GM18499 (cell line): ENCODE measurements at regions not wholly inside any gene's neighbourhood (a gene's known extent, or its start where the extent isn't known, plus 50 kb on each side); places are given as distances from the start of the nearest gene placed in this dataset.
"Not testable (repeated sequence)": the region's sequence is repeated elsewhere in the genome, so short reads cannot be mapped to it uniquely, and the experiment has no call there.

Experiments
- ATAC-seq: cut with Tn5 transposase; IDR thresholded peaks from one replicate; pipeline ENCODE4 v1.9.1; 2021; ENCODE audit warnings: moderate number of reproducible peaks; ENCODE audit not compliant: insufficient read depth, unreplicated experiment

DNA sequence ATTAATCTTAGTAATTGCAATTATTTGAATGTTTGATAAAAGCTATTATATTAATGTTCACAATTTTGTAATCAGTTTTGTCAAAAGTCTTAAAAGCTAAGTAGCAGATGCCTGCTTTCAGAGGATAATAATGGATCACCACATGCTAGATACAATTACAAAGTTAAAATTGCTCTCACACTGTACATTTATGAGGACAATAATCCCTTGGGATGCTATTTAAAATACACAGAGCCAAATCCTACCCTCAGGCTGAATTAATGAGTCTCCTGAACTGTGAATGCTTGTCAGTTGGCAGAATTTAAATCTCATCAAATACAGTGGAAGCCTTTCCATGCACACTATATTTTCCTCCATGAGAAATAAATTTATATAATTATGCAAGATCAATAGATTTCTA lies 153.3 kb upstream of the SYNCRIP start:
- ATAC-seq, result no peak

DNA sequence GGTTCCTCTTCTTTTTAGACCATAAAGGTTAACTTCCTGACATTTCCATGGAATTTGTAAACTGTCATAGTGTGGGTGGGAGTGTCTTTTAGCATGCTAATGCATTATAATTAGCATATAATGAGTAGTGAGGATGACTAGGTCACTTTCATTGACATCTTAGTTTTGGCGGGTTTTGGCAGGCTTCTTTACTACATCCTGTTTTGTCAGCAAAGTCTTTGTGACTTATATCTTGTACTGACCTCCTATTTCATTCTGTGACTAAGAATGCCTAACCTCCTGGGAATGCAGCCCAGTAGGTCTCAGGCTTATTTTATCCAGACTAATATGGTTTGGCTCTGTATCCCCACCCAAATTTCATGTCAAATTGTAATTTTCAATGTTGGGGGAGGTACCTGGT lies 149.6 kb upstream of the SYNCRIP start:
- ATAC-seq, result no peak

DNA sequence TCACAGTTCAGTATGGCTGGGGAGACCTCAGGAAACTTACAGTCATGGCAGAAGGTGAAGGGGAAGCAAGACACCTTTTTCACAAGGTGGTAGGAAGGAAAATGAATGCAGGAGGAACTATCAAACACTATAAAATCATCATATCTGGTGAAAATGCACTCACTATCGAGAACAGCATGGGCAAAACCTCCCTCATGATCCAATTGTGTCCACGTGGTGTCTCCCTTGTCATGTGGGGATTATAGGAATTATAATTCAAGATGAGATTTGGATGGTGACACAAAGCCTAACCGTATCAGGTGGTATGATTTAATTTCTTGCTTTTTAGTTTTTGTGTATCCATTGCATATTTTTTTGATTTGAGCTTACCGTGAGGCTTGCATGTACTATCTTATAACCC lies 133.2 kb upstream of the SYNCRIP start:
- no peak for ATAC-seq

DNA sequence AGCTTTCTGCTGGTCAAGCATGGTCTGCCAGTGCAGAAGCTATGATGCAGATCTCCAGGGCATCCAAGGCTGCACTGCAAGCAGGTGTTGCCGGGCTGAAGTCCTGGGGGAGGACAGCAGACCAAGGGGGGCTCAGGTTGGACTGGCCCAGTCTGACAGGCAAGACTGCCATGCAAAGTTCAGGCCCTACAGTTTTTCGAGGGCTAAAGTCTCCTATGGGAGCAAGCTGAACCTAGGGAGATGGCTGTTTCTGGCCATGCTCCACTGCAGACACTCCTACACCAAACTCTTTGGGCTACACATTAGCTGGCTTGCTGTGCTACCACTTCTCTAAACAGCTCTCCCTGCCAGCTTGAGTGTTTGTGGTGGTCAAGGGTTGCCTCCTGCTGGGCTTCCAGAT lies 130.0 kb upstream of the SYNCRIP start:
- ATAC-seq, result no peak

DNA sequence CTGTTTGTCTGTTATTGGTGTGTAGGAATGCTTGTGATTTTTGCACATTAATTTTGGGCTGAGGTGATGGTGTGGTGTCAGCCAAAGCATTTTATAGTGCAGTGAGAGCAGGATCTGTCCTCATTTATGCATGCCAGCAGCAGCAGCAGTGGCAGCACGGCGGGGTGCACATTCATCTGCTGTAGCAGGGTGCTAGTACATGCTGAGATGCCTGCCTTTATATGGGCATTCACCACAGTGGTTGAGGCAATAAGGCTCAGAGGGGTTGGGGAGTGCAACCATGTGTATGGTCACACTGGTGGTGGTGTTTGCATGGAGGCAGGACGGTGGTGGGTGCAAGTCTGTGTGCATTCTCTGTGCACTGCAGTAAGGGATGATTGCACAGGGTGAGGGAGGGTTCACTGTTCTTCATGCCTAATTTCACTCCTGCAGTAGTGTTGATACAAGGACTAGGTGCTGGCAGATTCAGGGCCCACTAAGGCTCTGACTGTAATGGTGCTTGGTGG lies 129.3 kb upstream of the SYNCRIP start:
- no peak for ATAC-seq

DNA sequence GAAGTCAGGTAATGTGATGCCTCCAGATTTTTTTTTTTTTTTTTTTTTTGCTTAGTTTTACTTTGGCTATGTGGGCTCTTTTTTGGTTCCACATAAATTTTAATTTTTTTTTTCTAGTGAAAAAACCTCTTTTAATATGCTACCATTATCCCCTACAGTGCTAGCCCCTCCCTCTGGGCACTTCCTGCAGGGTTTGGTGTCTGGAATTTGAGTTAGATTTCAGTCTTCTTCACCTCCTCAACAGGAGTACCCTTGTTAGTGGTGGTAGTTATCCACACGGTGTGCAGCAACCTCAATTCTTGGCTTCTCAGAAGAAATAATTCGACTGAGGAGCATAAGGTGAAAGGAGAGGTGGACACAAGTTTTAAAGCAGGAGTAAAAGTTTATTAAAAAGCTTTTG lies 128.8 kb upstream of the SYNCRIP start:
- no peak for ATAC-seq

DNA sequence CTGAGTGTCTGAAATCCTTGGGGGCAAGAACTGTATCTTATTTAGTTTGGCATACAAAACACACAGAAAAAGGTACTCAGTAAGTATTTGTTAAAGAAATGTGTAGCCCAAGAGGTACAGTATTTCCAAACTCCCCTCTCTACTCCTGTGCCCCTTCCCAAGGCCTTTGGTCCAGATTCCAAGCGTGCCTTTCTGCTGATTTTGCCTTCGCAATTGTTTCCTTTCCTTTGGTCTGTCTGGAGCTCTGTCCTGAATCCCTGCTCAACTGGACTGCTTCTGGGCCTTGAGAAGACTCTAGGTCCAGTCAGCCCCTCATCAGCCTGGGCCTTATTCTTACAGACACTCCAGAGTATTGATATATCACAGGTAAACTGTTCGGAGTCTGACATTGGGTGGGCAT lies 122.2 kb upstream of the SYNCRIP start:
- ATAC-seq, result no peak

DNA sequence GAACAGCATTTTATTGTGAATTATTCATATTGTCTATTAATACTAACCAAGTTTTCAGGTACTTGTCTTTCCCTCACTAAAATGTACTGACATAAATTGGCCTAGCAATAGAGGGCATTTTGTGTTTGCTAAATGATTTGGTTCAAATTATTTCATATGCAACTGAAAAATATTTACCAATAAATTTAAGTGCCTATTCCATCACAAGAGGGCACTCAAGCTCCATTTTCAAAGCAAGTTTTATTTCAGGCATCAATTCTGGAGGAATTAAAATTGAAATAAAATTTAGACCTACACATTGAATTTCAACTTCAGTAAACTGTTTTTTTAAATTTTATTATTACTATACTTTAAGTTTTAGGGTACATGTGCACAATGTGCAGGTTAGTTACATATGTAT lies 114.3 kb upstream of the SYNCRIP start:
- no peak for ATAC-seq

DNA sequence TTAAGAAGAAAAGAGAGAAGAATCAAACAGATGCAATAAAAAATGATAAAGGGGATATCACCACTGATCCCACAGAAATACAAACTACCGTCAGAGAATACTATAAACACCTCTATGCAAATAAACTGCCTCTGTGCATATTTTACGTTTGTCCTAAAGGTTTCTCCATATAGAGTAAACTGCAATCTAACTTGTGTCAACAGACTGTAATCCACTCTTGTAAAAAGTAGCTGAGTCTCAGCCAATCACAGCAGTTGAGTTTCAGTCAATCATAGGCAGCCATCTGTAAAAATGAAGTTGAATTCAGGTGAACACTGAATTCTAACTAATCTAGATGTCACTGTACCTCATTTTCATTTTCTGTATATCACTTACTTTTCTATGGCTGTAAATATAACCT lies 112.2 kb upstream of the SYNCRIP start:
- no peak for ATAC-seq

DNA sequence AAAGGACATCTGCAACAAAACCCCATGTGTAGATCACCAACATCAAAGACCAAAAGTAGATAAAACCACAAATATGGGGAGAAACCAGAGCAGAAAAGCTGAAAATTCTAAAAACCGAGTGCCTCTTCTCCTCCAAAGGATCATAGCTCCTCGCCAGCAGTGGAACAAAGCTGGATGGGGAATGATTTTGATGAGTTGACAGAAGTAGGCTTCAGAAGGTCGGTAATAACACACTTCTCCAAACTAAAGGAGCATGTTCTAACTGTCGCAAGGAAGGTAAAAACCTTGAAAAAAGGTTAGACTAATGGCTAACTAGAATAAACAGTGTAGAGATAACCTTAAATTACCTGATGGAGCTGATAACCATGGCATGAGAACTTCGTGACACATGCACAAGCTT lies 109.9 kb upstream of the SYNCRIP start:
- ATAC-seq, result no peak

DNA sequence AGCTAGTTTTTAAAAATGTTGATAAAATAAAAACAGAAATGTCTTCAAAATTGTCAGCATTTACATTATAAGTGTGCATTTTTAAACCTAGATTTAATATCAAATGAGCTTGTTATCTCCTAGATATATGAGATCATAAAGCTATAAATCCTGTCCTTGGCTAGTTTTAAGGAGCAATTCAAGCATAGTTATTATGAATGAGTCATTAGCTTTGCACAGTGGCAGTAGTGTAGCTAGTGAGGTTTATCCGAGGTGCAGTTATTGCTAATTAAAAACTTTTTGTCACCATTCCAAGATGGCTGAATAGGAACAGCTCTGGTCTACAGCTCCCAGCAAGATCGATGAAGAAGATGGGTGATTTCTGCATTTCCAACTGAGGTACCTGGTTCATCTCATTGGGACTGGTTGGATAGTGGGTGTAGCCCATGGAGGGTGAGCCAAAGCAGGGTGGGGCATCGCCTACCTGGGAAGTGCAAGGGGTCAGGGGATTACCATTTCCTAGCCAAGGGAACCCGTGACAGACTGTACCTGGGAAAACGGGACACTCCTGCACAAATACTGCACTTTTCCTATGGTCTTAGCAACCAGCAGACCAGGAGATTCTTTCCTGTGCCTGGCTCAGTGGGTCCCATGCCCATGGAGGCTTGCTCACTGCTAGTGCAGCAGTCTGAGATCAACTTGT lies 108.8 kb upstream of the SYNCRIP start:
- no peak for ATAC-seq

DNA sequence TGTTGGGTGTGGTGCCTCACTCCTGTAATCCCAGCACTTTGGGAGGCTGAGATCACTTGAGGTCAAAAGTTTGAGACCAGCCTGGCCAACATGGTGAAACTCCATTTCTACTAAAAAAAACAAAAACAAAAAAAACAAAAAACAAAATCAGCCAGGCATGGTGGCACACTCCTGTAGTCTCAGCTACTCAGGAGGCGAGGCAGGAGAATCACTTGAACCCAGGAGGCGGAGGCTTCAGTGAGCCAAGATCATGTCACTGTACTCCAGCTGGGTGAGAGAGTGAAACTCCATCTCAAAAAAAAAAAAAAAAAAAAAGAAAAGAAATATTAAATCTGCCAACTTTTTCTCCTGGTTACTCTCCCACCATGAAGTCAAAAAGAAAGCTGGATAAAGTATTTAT lies 107.5 kb upstream of the SYNCRIP start:
- not testable (repeated sequence) for ATAC-seq

DNA sequence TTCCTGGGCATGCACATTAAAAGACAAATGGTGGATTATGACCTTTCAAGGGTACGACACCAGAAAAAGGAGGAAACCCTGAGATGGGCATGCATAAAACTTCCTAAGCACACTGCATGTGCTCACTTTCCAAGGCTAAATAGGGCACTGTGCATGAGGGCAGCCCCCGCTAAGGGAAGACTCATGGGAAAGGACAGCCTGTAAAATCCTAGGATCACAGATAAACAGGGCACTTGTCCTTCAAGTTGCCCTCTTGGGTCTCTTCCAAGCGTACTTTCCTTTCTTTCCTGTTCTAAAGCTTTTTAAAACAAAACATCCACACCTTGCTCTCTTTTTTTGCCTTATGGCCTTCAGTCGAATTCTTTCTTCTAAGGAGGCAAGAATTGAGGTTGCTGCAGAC lies 106.5 kb upstream of the SYNCRIP start:
- ATAC-seq, result no peak

DNA sequence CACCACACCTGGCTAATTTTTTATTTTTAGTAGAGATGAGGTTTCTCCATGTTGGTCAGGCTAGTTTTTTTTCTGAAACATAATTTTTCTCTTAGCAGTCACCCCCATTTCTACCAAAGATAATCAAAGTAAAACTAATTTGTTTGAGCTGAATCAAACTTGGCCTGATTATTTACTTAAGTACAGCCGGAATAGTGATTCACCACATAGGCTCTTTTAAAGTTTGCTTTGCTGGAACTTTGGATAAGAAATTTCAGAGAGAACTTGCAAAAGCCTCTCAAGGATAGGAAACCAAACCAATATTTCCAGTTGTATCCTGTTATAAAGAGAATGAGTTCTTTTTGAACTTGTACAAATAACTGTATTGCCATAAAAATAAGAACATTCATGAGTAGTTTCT lies 105.0 kb upstream of the SYNCRIP start:
- no peak for ATAC-seq

DNA sequence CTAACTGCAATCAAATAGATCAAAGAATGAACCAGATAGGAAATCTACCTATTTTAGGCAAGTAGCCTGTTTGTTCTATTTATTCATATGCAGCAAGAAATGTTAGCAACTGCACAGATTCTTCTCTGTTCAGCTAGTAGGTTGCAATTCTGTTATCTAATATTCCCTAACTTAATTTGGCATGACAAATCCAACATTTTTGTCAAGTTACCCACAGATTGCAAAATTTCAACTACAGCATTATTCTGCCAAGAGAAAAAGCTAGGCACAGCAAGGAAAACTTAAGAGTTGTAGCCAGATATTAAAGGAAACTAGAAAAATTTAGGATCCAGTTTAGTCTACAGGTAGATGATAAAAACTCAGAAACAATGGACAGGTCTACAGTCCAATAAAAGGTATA lies 104.4 kb upstream of the SYNCRIP start:
- ATAC-seq, result no peak

DNA sequence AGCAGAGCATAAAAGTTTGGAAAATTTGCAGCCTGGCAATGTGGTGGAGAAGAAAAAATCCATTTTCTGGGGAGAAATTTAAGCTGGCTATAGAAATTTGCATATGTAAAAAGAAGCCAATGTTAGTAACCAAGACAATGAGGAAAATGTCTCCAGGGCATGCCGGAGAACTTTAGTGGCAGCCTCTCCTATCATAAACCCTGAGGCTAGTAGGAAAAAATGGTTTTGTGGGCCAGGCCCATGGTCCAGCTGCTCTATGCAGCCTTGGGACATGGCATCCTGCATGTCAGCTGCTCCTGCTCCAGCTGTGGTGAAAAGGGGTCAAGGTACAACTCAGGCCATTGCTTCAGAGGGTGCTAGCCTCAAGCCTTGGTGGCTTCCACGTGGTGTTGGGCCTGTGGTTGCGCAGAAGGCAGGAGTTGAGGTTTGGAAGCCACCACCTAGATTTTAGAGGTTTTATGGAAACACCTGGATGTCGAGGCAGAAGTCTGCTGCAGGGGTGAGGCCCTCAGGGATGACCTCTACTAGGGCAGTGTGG lies 101.8 kb upstream of the SYNCRIP start:
- ATAC-seq, result no peak

DNA sequence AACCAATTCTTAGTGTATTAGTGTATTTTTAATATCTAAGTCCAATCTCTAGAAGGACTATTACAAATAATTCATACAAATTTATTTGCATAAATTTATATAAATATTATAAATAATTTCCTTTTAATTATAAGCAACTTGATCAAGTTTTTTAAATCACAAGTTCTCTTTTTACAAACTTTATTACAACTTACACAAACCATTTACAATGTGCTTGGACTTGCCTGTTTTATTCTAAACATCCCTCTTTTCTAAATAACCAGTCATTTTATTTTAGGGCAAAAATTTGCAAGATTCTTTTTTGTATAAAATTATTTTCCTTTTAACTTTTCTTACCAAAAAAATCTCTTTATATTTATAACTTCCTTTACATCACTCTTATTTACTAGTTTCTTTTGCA lies 83.5 kb upstream of the SYNCRIP start:
- no peak for ATAC-seq

DNA sequence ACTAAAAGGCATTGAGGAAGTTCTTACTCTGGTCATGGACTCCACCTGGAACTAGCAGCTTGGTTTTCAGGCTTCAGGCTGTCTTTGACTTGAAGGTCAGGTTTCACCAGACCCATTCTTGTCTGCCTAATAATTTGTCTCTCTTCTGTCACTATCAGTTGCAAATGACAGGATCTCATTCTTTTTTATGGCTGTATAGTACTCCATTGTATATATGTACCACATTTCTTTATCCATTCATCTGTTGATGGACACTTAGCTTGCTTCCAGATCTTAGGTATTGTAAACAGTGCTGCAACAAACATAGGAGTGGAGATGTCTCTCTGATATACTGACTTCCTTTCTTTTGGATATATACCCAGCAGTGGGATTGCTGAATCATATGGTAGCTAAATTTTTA lies 73.1 kb upstream of the SYNCRIP start:
- ATAC-seq, result no peak

DNA sequence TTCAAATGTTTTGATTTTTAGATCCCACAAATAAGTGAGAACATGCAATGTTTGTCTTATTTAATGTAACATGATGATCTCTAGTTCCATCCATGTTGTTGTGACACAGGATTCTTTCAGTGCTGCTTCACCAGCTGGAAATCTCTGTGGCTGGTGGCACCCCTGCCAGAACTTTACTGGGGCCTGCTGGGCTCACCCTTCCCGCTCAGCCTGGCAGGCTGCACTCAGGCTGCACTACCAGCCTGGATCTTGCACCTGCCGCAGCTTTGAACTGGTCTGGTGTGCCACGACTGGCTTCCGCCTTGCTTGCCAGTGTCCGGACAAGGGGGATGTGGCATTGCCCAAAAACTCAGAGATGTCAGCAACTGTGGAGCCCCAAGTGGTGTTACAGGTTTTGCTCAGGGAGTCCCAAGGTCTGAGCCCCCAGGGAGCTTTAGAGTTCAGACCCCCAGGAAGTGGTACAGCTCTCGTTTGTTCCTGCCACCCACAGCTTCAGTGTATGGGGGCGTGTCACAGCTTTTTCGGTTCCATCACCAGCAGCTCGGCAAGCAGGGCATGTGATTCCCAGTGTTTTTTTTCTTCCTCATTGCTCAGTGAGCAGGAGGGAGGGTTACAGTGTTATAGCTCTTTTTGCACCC lies 72.3 kb upstream of the SYNCRIP start:
- ATAC-seq, result no peak

DNA sequence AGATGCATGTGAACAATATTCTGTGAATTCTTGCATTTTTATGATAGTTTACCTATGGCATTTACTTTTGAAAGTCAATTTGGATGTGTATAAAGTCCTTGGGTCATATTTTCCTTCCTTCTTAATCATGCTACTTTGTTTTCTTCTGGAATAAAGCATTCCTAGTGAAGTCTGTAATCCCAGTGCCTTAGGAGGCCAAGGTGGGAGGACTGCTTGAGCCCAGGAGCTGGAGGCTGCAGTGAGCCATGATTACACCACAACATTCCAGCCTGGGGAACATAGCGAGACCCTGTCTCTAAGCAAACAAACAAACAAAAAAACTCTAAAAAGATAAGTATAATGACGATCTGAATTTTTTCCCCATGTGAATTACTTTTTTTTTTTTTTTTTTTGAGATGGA lies 69.7 kb upstream of the SYNCRIP start:
- ATAC-seq, result no peak

DNA sequence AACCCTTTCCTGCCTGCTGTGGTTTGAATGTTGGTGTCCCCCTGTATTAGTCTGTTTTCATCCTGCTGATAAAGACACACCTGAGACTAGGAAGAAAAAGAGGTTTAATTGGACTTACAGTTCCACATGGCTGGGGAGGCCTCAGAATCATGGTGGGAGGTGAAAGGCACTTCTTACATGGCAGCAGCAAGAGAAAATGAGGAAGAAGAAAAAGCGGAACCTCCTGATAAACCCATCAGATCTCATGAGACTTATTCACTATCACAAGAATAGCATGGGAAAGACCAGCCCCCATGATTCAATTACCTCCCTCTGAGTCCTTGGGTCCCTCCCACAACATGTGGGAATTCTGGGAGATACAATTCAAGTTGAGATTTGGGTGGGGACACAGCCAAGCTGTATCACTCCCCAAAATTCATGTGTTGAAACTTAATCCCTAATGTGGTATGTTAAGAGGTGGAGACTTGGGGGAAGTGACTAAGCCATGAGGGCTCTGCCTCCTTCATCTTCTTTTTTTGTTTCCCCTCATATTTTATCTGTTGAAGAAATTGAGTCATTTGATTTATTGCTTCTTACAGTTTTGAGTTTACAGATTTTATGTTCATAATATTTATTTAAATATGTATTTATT lies 64.9 kb upstream of the SYNCRIP start:
- not testable (repeated sequence) for ATAC-seq
